Upper lobe of right lung (tissue), 1 donor: ENCODE measurements at regions not wholly inside any gene's neighbourhood (a gene's known extent, or its start where the extent isn't known, plus 50 kb on each side); places are given as distances from the start of the nearest gene placed in this dataset.

Experiments
- ATAC-seq: fragments of 200-7000 bp; cut with Tn5 transposase; one replicate; pipeline ENCODE4 v1.9.1; 2020; ENCODE audit warnings: mild to moderate bottlenecking, moderate library complexity
- DNase-seq: peaks from one replicate; pipeline ENCODE4 v3.0.0-alpha.2; 2020
- H3K27ac ChIP-seq: fragments of 200-600 bp; one replicate; pipeline ENCODE4 v1.8.0; 2022
- H3K27me3 ChIP-seq: fragments of 200-600 bp; one replicate; pipeline ENCODE4 v1.8.0; 2022; ENCODE audit warnings: mild to moderate bottlenecking
- H3K36me3 ChIP-seq: fragments of 200-600 bp; one replicate; pipeline ENCODE4 v1.8.0; 2022
- H3K4me1 ChIP-seq: fragments of 200-600 bp; one replicate; pipeline ENCODE4 v1.8.0; 2022
- H3K4me3 ChIP-seq: fragments of 200-600 bp; one replicate; pipeline ENCODE4 v1.8.0; 2022; ENCODE audit warnings: mild to moderate bottlenecking
- H3K9me3 ChIP-seq: fragments of 200-600 bp; one replicate; pipeline ENCODE4 v1.8.0; 2022
- CTCF ChIP-seq: fragments of 200-600 bp; IDR thresholded peaks from one replicate; pipeline ENCODE4 v1.8.0; 2022; ENCODE audit warnings: antibody characterized with exemption
- intact Hi-C: fragments of 100-400 bp; cut with DNase I; formaldehyde crosslinking; loops from one replicate; pipeline ENCODE4 v1.11.0; 2022
- donor health status: DM: no; HTN: yes; CAD: no; lungs with severe emphysema.

- Histone ChIP-seq H3K36me3 (no peaks in the 10 kb centered on the region), H3K27me3 (no peaks in the 10 kb centered on the region), H3K27ac (no peak overlapping the region), H3K9me3 (no peaks in the 10 kb centered on the region), H3K4me1 (no peaks in the 10 kb centered on the region), H3K4me3 (no peak overlapping the region)
- intact Hi-C loops: no loop called here
- ATAC-seq (no peak), DNase-seq (no peak)
- no peak for TF ChIP-seq CTCF
Observed at GRCh38 chr1:213605732-213606131, 382.0 kb upstream of the PROX1 start.

- no peak overlapping the region for H3K27ac ChIP-seq
- no peak for TF ChIP-seq CTCF
- H3K4me1 ChIP-seq: no peaks in the 10 kb centered on the region
- no peak for ATAC-seq
- intact Hi-C loops: no loop called here
- H3K9me3 ChIP-seq: no peaks in the 10 kb centered on the region
- no peak overlapping the region for H3K4me3 ChIP-seq
- DNase-seq: no peak
- no peaks in the 10 kb centered on the region for H3K27me3 ChIP-seq
- H3K36me3 ChIP-seq: no peaks in the 10 kb centered on the region
Observed at GRCh38 chr1:213606252-213606820, 381.4 kb upstream of the PROX1 start.

GRCh38 chr1:213613549-213613948 is 374.2 kb upstream of the PROX1 start:
- no peak for ATAC-seq
- no peaks in the 10 kb centered on the region for H3K9me3 ChIP-seq
- intact Hi-C loops: no loop called here
- H3K4me1 ChIP-seq: no peaks in the 10 kb centered on the region
- no peak for DNase-seq
- H3K27ac ChIP-seq: no peak overlapping the region
- no peak for TF ChIP-seq CTCF
- no peak overlapping the region for H3K4me3 ChIP-seq
- no peaks in the 10 kb centered on the region for H3K27me3 ChIP-seq
- H3K36me3 ChIP-seq: no peaks in the 10 kb centered on the region

GRCh38 chr1:213615226-213615916 is 372.4 kb upstream of the PROX1 start:
- H3K27me3 ChIP-seq: no peaks in the 10 kb centered on the region
- no peaks in the 10 kb centered on the region for H3K4me1 ChIP-seq
- H3K4me3 ChIP-seq: no peak overlapping the region
- H3K27ac ChIP-seq: no peak overlapping the region
- no peak for TF ChIP-seq CTCF
- H3K9me3 ChIP-seq: no peaks in the 10 kb centered on the region
- H3K36me3 ChIP-seq: no peaks in the 10 kb centered on the region
- intact Hi-C loops: no loop called here
- DNase-seq (no peak), ATAC-seq (no peak)

GRCh38 chr1:213617133-213617532 is 370.6 kb upstream of the PROX1 start:
- Histone ChIP-seq H3K9me3 (no peaks in the 10 kb centered on the region), H3K27ac (no peak overlapping the region), H3K4me3 (no peak overlapping the region), H3K36me3 (no peaks in the 10 kb centered on the region), H3K4me1 (no peaks in the 10 kb centered on the region), H3K27me3 (no peaks in the 10 kb centered on the region)
- ATAC-seq (no peak), DNase-seq (no peak)
- intact Hi-C loops: no loop called here
- no peak for TF ChIP-seq CTCF
